ENCODE measurements at regions not wholly inside any gene's neighbourhood (a gene's known extent, or its start where the extent isn't known, plus 50 kb on each side); places are given as distances from the start of the nearest gene placed in this dataset.

DNA sequence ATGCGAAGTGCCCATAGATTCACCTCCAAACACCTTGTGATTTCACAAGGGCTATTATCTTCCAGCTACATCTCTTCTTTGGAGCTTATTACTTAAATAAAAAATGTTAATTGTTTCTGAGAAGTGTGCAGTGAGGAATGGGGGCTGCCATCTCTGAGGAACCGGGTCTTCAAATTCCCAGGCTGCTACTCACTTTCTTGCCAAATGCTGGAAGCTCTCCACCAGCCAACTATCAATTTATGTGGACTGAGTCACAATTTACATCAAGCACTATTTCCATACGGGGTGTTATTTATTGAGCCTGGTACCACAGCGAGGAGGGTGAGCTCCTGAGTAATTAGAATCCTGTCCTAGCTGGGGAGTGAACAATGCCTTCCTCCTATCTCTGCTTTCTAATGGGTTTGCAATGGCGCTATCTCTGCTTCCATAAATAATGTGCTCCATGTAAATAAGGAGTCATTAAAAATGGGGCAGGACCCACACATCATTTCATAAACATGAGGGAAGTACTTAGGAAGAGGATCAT is 898.3 kb downstream of the VRK1 start:
- no peak for DNase-seq

DNA sequence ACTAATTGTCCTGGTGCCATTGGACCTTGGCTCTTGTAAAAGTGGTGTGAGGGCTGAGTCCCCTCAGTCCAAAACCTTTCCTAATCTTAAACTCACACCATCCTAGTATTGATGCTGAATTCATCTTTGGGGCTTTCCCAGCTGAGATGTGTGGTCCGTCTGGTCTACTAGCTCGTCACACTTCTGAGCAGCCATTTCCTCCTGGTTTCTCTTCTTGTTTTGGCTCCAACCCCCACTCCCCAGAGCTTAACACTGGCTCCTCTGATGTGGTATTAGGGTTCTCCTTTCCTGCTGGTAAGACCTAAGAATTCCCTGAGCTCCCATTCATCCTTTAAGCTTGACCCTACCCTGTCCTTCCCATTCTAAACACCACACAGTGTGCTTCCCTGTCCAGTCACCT is 900.6 kb downstream of the VRK1 start:
- DNase-seq, result no peak

DNA sequence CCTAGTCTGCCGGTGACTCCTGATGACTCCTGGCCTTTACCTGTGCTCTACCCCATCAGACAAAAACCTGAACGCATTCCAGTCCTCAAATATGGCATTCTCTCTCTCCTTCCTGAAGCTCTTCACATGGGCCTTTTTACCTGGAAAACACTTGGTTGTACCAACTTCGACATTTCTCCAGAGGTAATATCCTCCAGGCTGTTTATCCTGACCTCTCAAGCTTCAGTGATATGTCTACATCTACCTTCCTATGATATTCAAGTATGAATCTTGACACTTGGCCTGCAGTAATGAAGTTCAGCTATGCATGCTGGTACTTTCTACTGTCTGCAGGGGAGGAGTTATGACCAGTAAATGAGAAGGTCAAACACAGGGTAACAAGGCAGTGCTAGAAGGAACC is 901.8 kb downstream of the VRK1 start:
- DNase-seq, result no peak

DNA sequence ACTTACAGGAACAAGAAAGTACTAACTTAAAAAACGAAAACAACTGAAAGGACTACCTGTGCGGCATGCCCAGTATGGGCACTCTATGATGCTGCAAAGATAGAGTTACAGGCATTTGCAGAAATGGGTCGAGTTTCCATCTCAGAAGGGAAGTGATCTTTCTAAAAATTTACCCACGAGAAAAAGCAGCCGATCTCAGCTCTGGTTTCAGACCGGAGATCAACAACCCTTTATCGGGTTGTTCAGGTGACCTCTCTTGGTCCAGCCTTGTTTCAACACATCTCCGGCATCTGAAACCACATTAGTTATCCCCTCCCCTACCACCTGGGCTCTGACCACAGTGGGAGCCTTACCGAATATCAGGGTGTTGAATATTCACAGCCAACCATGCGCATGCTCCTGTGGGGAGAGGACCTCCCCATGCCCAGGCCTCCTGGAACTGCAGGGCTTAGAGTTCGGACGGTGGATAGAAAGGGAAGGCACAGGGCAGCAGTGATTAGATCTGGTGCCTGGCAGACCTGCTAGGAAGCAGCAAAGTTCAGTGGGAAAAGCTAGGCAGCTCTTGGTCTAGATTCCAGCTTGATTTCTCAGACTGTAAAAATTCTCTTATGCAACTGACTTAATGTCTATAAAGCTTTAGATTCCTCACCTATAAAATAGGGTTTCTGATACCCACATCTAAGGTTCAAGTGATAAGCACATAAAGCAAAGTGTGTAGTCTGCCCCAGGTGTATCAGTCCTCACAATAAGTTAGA is 906.0 kb downstream of the VRK1 start:
- no peak for DNase-seq

DNA sequence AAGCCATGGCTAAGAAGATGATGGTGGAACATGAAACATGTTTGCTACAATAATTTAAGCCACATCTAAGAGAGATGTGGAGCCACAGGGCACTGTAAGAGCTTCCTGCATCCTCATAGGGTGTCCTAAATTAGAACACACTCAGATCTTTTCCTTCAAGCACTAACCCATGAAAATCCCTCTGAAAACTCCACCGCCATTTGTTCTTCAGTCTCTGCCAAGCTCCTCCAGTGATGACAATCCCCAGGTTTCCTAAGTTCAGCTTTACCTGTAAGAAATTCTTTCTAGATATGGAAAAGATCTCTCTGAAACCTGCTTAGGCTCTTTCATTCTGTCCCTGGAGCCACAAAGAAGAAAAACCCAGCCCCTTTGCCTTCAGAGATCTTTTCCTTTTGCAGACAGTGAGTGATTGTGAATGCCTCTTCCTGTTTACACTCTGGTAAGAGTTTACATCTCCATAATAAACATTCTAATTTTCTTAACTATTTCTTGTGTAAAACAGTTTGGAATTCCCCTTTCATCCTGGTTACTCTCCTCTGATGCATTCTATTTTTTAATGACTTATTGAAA is 907.2 kb downstream of the VRK1 start:
- no peak for DNase-seq

DNA sequence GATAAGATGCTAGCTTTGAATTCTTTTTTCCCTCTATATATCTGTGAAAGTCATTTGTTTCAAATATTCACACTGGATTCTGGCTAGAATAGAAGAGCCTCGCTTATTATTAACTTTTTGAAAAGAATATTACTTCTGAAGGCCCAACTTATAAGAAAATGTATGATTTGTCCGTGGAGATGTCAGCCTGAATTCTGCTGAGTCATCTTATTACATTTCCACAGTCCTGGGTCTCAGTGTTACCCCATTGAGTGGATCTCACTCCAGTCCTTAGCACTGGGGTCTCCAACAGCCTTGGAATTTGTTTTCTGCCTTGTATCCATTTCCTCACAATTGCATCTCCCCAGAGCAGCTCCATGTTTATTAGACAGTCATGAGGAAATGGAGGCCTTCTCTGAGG is 907.9 kb downstream of the VRK1 start:
- DNase-seq, result no peak

DNA sequence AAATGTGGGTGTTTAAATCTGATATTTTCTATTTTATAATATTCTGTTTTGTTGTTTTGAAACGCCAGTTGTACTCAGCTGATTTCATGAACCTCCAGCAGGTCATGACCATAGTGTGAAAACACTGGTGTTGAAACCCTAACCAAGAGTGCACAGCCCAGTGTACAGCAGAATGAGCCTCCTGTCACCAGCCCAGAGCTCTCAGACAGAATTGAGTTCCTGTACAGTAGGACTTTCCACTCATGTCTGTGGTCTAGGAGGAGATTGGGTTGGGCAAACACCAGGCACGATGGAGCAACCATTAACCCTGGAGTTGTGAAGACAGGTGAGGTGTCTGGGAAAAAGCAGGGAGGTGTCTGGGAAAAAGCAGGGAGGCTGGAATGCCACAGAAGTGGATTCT is 908.8 kb downstream of the VRK1 start:
- DNase-seq, result no peak

DNA sequence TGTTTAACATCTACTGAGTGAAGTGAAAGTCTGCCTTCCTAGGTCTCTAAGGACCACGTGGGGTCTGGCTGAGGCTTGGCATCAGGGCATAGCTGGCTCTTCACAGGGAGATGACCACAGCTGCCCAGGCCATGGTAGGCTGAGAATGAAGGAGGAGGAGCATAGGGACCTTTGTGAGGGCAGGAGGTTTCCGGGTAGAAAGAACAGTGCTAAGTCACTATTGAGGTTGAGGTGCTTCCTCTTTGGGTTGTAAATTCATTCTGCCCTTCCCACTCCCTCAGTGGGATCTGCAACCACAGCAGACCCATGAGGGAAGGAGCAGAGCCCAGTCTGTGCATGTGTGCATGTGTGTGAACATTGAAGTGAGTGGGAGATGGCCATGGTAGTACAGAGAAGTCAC is 909.6 kb downstream of the VRK1 start:
- no peak for DNase-seq

DNA sequence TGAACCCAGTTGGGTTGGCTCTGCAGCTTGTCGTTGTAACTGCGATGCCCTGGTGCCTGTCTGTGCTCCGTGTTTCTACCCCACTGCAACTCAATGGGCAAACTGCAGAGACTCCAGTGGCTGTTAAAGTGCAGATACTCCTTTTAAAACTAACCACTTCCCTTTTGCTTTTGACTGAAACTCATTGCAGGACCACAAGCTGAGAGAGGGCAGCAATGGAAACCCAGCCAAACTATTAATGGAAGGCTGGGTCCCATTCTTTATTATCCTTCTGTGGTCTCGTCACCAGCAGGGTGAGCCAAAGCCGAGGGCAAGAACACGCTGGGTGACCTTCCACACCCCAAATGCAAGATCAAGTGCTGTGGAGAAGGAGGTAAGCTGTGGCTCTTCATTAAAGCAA is 910.4 kb downstream of the VRK1 start:
- no peak for DNase-seq

DNA sequence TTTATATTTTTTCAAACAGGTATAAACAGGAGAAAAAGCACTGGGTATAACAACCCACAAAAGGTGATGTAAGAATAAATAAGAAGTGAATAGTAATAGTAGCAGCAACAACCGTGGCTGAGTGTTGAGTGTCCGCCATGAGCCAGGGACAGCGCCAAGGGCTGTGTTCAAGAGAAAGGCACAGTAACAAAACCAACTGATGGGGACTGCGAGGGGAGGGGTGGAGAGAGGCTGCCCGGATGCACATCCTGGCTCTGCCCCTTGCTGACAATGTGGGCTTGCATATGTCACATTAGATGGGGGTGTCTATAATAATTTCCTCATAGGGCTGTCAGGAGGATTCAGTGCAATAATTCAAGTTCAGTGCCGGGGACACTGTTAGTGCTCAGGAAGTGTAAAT is 912.4 kb downstream of the VRK1 start:
- DNase-seq, result no peak

DNA sequence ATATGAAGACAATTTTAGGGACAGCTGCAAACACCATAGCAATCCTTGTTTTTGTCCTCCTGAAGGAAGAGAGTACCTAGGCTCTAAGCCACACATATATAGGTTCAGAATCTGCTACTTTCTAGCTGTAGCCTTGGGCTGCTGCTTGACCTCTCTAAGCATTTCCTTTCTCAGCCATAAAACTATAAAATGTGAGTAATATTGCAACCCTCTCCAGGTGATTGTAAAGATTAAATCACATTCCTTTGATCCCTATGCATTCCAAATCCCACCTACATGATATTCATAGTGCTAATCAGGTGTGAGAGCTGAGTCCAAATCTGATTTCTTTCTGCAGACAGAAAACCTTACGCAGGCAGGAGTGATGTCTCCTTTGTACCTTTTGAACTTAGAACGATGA is 913.5 kb downstream of the VRK1 start:
- no peak for DNase-seq

DNA sequence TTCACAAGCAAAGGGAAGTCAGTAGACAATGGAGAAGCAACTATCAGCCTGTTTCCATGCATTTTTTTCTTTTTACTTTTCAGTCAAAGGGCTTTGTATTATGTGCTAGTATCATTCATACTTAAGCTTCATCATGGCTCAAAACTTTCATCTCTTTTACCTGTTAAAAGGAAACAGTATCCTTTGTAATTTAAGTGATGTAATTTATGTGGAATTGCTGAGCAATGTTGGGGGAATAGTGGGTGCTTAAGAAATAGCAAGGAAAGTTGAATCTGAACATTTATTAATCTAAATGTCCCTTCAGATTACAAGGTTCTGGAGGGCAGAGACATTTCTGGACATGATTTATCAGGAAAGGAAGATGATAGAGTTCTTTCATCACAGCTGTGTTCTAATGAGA is 915.3 kb downstream of the VRK1 start:
- DNase-seq, result no peak

DNA sequence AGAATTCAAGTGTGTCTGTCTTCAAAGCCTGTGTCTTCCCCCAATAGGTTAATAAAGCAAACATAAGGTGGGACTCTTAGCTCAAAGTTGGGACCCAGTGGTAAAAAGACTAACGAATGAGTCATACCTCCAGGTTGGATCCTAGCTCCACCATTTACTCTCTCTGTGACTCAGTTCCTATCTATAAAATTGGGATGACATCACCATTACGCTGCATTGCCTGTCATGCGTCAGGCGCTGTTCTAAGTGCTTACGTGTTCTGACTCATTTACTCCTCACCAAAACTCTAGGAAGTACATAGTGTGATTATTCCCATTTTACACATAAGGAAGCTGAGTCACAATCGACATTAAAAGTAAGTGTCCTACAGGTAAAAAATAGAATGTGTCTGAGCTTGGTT is 915.8 kb downstream of the VRK1 start:
- DNase-seq, result no peak

DNA sequence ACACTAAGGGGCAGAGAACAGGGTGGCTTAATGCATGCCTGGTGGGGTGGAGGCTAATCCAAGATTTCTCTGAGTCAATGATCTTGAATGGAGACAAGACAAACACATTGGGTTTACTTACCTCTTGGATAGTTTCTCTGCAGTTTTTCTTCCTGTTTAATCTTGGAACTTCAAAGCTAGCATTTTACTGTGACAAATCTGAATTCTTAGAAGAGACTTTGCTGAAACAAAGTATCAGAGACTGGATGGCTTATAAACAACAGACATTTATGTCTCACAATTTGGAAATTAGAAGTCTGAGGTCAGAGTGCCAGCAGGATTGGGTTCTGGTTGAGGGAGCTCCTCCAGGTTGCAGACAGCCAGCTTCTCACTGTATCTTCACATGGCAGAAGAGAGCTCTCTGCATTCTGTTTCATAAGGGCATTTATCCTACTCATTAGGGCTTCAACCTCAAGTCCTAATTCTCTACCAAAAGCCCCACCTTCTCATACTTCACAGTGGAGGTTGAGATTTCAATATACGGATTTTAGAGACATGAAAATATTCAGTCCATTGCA is 921.8 kb downstream of the VRK1 start:
- DNase-seq, result no peak

DNA sequence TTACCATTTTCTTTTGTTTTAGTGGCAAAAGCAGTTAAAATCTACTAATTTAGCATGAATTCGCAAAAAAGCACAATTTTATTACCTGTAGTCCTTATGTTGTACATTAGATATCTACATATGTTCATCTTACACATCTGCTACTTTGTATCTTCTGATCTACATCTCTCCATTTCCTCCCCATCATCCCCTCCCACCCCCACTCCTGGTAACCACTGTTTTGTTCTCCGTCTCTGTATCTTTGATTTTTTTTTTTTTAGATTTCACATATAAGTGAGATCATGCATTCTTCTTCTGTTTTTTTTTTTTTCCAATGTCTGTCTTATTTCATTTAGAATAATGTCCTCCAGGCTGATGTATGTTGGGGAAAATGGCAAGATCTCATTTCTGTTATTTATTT is 922.7 kb downstream of the VRK1 start:
- no peak for DNase-seq

DNA sequence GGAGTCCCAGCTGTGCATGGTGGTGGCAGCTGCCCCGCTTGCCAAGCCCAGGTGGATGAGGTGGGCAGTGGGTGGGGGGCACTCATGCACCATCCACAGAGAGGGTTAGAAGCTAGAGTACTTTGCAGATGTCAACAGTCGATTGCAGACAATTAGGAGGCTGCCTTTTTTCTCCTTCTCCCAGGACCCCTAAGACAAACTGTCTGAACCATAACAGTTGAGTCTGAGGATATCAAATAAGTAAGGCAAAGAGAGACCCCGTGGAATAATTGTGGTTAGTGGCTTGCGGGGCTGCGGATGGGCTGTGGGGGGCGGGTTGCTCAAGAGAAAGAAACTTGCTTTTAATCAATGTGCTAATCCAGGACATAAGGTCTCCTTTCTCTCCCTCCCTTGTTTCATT is 926.2 kb downstream of the VRK1 start:
- peak; percentile 55 for DNase-seq

DNA sequence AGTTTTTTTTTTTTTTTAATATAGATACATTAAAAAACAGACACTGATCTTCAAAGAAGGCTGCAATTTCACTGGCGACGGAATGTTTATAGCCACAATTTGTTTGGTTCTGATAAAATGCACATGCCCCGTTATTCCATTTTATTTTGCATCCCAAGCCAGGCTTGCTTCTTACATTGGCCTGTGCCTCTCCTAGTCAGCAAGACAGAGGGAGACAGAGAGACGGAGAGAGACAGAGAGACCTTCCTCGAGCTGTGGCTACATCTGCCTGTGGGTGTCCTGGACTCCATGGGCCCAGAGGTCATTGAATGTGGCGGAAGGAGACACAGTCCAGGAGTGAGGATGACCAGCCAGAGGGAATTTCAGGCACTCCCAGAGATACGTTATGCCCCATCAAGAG is 926.6 kb downstream of the VRK1 start:
- peak; percentile 55 for DNase-seq

DNA sequence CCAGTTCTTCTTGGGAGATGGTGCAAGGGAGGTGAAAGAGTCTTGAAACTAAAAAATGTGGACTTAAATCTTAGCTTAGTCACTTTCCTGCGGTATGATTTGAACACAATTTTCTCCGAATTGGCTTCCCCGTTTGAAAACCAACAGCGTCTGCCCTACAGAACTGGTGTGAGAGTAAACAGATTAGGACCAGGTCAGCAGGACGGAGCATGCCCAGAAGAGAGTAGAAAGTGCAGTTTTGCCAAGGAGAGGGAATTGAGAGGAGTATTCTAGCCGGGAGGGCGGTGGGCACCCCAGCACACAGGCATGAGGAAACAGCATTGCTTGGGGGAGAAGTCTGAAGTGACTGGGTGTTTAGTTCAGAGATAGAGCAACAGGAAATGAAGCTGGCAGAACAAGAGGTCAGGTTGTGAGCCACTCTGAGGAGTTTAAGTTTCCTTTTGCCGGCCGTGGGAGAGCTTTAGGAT is 927.1 kb downstream of the VRK1 start:
- no peak for DNase-seq

DNA sequence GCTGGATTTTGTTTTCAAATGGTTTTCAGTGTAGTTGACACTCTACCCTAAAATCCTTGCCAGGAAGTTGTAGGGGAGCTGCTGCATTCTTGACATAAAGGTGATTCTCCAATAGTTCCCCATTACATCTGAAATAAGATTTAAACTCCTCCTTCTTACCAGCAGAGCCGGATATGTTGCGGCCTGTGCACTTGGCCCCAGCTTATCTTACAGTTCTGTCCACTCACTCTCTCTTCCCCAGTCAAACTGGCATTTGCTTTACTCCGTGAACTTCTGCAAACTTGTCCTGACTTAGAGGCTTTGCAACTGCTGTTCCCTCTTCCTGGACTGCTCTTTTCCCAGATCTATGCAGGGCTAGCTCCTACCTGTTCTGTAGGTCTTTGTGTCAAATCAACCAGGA is 929.5 kb downstream of the VRK1 start:
- DNase-seq, result no peak

DNA sequence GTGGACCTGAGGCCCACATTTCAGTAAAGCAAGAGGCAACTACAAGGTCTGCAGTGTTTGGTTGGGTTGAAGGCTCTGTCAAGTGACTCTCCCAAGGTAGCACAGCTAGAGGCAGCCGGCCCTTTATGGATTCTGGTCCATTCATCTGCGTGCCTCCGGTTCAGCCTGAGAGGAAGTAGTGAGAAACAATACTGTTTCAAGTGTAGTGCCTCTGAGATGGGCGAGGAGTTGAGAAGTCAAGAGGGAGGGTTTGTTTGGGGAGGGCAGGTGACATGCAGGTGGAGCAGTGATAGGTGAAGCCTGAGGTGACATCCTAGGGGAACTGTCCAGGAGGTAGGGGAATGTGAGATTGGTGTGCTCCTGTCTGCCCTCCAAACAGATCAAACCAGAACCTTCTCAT is 933.5 kb downstream of the VRK1 start:
- no peak for DNase-seq

DNA sequence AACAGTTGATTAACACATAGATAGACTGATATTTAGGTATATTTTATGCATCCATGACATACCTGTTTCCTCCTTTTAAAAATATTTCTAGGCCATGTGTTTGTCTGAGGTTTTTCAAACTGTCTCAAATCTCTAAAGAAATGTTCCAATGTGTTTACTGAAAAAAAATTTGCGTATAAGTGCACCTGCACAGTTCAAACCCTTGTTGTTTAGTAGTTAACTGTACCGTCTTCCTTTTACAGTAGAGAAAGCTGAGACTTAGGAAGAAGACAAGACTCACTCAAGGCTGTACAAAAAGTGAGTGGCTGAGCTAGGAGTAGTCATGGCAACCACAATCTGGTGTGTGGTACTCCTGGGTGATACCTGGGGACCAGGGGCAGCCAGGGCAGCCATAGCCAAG is 934.6 kb downstream of the VRK1 start:
- DNase-seq, result no peak

DNA sequence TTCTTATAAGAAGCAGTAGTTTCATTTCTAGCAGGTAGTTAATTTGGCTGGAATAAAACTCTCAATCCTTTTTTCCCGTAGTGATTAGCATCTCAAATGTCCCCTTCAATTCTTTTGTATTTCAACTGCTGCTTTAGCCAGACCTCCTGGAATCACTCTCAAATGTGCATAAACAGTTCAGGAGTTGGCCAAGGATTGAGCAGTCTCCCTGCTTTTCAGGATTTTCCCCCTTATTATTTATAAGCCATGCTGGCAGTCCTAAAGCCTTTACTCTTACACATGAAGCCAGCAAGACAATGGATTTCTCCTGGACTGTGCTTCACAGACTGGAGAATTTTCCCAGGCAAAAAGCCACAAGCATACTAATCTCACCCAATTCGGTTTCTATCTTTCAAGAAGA is 950.1 kb downstream of the VRK1 start:
- DNase-seq, result no peak

DNA sequence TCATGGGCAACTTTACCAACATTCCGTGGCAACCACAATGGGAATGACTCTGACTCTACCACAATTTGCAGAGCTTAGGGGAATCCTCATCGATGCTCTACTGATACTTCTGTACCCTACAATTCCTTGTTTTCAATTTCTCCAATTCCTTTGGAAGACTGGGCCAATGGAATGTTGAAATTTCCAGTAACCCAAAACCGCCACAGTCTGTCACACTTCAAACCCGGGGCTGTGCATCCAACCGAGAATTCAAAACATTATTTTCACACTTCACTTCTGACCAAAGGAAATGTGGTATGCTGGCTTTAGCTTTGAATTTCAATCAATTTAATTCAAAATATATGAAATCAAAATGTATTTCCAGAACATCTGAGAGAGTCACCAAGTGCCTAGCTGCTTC is 951.4 kb downstream of the VRK1 start:
- no peak for DNase-seq

DNA sequence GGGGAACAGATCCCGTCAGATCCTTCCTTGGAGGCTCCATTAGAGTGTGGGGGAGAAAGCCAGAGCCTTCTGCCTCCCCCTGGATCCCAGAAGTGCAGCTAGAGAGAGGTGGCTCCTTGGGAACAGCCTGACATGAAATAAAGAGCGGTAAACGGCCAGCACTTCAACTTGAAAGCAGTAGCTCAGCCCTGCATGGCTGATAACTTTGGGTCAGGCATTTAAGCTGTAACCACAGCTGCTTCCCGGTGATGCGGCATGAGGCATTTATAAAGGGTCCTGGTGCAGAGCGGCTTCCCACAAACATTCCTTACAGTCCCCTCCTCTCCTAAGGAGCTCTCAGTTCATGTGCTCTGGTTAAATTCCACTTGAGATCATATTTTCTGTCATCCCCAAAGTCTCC is 960.3 kb downstream of the VRK1 start:
- no peak for DNase-seq
